Gastroesophageal sphincter (tissue), 4 donors: ENCODE measurements at regions not wholly inside any gene's neighbourhood (a gene's known extent, or its start where the extent isn't known, plus 50 kb on each side); places are given as distances from the start of the nearest gene placed in this dataset.

Experiments
- ATAC-seq: fragments of 150-250 bp; one replicate; pipeline ENCODE4 v1.9.1; 2016; ENCODE audit warnings: mild to moderate bottlenecking, moderate library complexity
- H3K27ac ChIP-seq, 4 donors: fragments of 200-600 bp; sonication (generic) in 3 of 4; 1 replicate in 3 of 4; 2 replicates in 1 of 4; pipeline ENCODE4 v1.5.1; 2016 to 2019
- H3K27me3 ChIP-seq: fragments of 200-600 bp; sonication (generic); one replicate; pipeline ENCODE4 v1.5.1; 2019
- H3K36me3 ChIP-seq, 2 donors: fragments of 200-600 bp; sonication (generic); one replicate each; pipeline ENCODE4 v1.5.1; 2019; ENCODE audit warnings: control low read depth in 1 of 2
- H3K4me1 ChIP-seq, 3 donors: fragments of 200-600 bp; sonication (generic); 1 replicate in 2 of 3; 2 replicates in 1 of 3; pipeline ENCODE4 v1.5.1; 2016 to 2019; ENCODE audit warnings: control low read depth in 2 of 3
- H3K4me3 ChIP-seq, 2 donors: fragments of 200-600 bp; sonication (generic); one replicate each; pipeline ENCODE4 v1.5.1; 2019; ENCODE audit warnings: mild to moderate bottlenecking in 1 of 2, moderate library complexity in 1 of 2
- H3K9me3 ChIP-seq, 3 donors: fragments of 200-600 bp; sonication (generic); one replicate each; pipeline ENCODE4 v1.5.1; 2017 to 2019; ENCODE audit warnings: control low read depth in 2 of 3
- CTCF ChIP-seq, 4 experiments: fragments of 200-600 bp in 2 of 4; fragments of 450-650 bp in 2 of 4; sonication (generic) in 1 of 4; IDR thresholded peaks; one replicate each; pipeline ENCODE4 v1.5.1; 2017 to 2019; ENCODE audit warnings: antibody characterized with exemption in 4 of 4, mild to moderate bottlenecking in 2 of 4, moderate library complexity in 2 of 4
- EP300 ChIP-seq: sonication (generic); formaldehyde crosslinking; IDR thresholded peaks from one replicate; pipeline ENCODE4 v1.6.1; 2017; ENCODE audit warnings: antibody characterized with exemption, mild to moderate bottlenecking
- POLR2A ChIP-seq, 2 donors: fragments of 450-650 bp; IDR thresholded peaks; one replicate each; pipeline ENCODE4 v1.6.1; 2017; ENCODE audit warnings: antibody characterized with exemption in 2 of 2, mild to moderate bottlenecking in 2 of 2, moderate library complexity in 1 of 2
- POLR2AphosphoS5 ChIP-seq: sonication (generic); formaldehyde crosslinking; IDR thresholded peaks from one replicate; pipeline ENCODE4 v1.6.1; 2017; ENCODE audit warnings: antibody characterized with exemption
- WGBS, 2 donors: methylation state at CpG; one replicate each; pipeline ENCODE4 v1.1.5; 2018; ENCODE audit warnings: low coverage in 1 of 2; 5-methylcytosine and 5-hydroxymethylcytosine counted together

DNA sequence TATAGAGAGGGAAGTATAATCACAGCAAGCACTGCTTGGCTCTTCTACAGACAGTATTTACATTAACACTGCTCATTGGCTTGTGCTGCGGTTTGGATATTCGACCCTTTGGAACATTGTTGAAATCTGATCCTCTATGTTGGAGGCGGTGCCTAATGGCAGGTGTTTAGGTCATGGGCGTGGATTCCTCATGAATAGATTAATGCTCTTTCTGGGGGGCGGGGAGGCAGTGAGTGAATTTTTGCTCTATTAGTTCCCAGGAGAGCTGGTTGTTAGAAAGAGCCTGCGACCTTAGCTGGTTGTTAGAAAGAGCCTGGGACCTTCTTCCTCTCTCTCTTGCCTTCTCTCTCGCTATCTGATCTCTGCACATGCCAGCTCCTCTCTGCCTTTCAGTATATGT, 77.3 kb upstream of the SVIL start:
- ATAC-seq = no peak
- Histone ChIP-seq H3K27me3 (no peaks in the 10 kb centered on the region), H3K4me3 (no peak overlapping the region), H3K4me1 (peaks cover 0 to 84% (median 17%) of the 10 kb centered on the region in 3 donors), H3K36me3 (peaks cover 0 to 20% of the 10 kb centered on the region in 2 donors), H3K9me3 (no peaks in the 10 kb centered on the region), H3K27ac (no peak overlapping the region)
- 41 to 50% methylated on average over 5 to 7 of the region's 7 CpGs for WGBS, 2 donors
- TF ChIP-seq EP300 (no peak), POLR2AphosphoS5 (no peak), POLR2A (IDR thresholded peaks at IDR 0.05) (no peak), CTCF (IDR thresholded peaks at IDR 0.05) (no peak)

GRCh38 chr10:29710128-29710527, 75.4 kb upstream of the SVIL start:
- Histone ChIP-seq H3K27ac (no peak overlapping the region), H3K27me3 (no peaks in the 10 kb centered on the region), H3K4me1 (peaks cover 0 to 69% (median 10%) of the 10 kb centered on the region in 3 donors), H3K9me3 (no peaks in the 10 kb centered on the region), H3K4me3 (no peak overlapping the region), H3K36me3 (peaks cover 0 to 20% of the 10 kb centered on the region in 2 donors)
- TF ChIP-seq EP300 (no peak), POLR2A (IDR thresholded peaks at IDR 0.05) (no peak), POLR2AphosphoS5 (no peak), CTCF (IDR thresholded peaks at IDR 0.05) (no peak)
- ATAC-seq = no peak
- 89 to 97% methylated on average over 3 to 8 of the region's 8 CpGs for WGBS, 2 donors

DNA sequence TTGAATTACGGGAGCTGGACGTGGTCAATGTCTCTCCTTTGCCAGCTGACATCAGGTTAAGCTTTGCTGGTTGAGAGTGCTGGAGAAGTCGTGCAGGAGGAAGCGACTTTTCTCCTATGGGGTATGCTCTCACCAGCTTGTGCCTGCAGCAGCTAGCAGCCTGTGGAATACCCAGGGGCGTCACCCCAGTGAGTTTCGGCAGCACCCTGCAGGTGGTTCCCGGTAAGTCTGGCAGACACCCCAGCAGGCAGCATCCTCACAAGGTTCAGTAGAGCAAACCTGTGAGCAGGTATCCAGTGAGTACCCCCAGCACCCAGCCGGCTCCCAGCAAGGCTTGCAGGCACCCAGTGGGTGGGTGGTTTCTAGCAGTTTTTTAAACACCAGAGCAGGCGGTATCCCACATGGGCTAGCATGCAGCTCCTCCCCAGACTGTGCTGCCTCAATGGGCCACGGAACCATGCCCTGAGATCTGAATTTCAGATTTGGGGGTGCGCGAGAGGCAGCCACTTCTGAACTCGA, 74.8 kb upstream of the SVIL start:
- Histone ChIP-seq H3K27ac (peak overlapping the region in 2 of 4 donors; percentile 2 to 29), H3K36me3 (peaks cover 0 to 20% of the 10 kb centered on the region in 2 donors), H3K4me3 (no peak overlapping the region), H3K4me1 (peaks cover 0 to 69% (median 8%) of the 10 kb centered on the region in 3 donors), H3K9me3 (no peaks in the 10 kb centered on the region), H3K27me3 (no peaks in the 10 kb centered on the region)
- TF ChIP-seq EP300 (no peak), CTCF (IDR thresholded peaks at IDR 0.05) (no peak), POLR2AphosphoS5 (no peak), POLR2A (IDR thresholded peaks at IDR 0.05) (no peak)
- 73 to 75% methylated on average over 7 of the region's 13 CpGs for WGBS, 2 donors
- no peak for ATAC-seq

DNA sequence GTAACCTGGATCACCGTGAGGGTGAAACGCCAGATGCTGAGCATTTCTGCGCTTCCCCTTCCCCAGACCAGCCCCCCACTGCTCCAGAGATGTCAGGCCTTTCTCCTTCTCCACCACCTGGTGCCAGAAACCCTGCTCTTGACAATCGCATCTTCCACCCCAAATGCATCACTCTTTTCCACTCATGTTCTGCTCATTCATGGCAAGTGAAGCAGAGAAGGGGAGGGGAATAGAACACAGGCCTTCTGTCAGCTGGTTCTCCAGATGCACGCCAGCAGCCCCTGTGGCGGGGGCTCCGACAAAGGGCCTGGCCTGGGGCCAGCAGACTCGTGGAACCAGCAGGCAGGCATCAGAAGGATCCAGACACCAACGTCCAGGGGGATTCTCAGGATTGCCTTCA, 68.5 kb upstream of the SVIL start:
- no peak for ATAC-seq
- 28 to 38% methylated on average over 3 to 4 of the region's 9 CpGs for WGBS, 2 donors
- TF ChIP-seq CTCF (IDR thresholded peaks at IDR 0.05) = no peak
- TF ChIP-seq POLR2A (IDR thresholded peaks at IDR 0.05) = no peak
- TF ChIP-seq EP300 = no peak
- TF ChIP-seq POLR2AphosphoS5 = peak; percentile 20

More for the DNA sequence above, 68.5 kb upstream of the SVIL start:
- H3K9me3 ChIP-seq = no peaks in the 10 kb centered on the region
- peaks cover 3 to 69% (median 16%) of the 10 kb centered on the region in 3 donors for H3K4me1 ChIP-seq
- H3K36me3 ChIP-seq = no peaks in the 10 kb centered on the region
- H3K27ac ChIP-seq = peak overlapping the region; percentile 2 to 73 (median 59)
- H3K4me3 ChIP-seq = no peak overlapping the region
- H3K27me3 ChIP-seq = no peaks in the 10 kb centered on the region
